HEK293T (cell line): ENCODE measurements at regions not wholly inside any gene's neighbourhood (a gene's known extent, or its start where the extent isn't known, plus 50 kb on each side); places are given as distances from the start of the nearest gene placed in this dataset.

Source experiments
- ARNT ChIP-seq: fragments of 450-650 bp; IDR thresholded peaks from 2 replicates; pipeline ENCODE4 v1.6.1; 2017; ENCODE audit warnings: mild to moderate bottlenecking
- BHLHE40 ChIP-seq: fragments of 450-650 bp; IDR thresholded peaks from 2 replicates; pipeline ENCODE4 v1.6.1; 2016; ENCODE audit warnings: mild to moderate bottlenecking, moderate library complexity, borderline replicate concordance
- HDGF ChIP-seq: fragments of 450-650 bp; IDR thresholded peaks from 2 replicates; pipeline ENCODE4 v1.6.1; 2017; ENCODE audit warnings: antibody characterized with exemption, borderline replicate concordance
- L3MBTL2 ChIP-seq: fragments of 450-650 bp; conservative IDR thresholded peaks from 2 replicates; pipeline ENCODE4 v1.6.1; 2016; ENCODE audit warnings: mild to moderate bottlenecking
- LEF1 ChIP-seq: fragments of 450-650 bp; IDR thresholded peaks from 2 replicates; pipeline ENCODE4 v1.6.1; 2017; ENCODE audit warnings: mild to moderate bottlenecking, borderline replicate concordance
- NFRKB ChIP-seq: fragments of 450-650 bp; IDR thresholded peaks from 2 replicates; pipeline ENCODE4 v1.6.1; 2016; ENCODE audit warnings: mild to moderate bottlenecking, moderate library complexity
- SP1 ChIP-seq: fragments of 450-650 bp; IDR thresholded peaks from 2 replicates; pipeline ENCODE4 v1.6.1; 2017
- SUZ12 ChIP-seq: fragments of 450-650 bp; IDR thresholded peaks from 2 replicates; pipeline ENCODE4 v1.6.1; 2016; ENCODE audit warnings: mild to moderate bottlenecking
- TF ChIP-seq, protein P1 (sequence below): fragments of 450-650 bp; IDR thresholded peaks from 2 replicates; pipeline ENCODE4 v1.6.1; 2016

DNA sequence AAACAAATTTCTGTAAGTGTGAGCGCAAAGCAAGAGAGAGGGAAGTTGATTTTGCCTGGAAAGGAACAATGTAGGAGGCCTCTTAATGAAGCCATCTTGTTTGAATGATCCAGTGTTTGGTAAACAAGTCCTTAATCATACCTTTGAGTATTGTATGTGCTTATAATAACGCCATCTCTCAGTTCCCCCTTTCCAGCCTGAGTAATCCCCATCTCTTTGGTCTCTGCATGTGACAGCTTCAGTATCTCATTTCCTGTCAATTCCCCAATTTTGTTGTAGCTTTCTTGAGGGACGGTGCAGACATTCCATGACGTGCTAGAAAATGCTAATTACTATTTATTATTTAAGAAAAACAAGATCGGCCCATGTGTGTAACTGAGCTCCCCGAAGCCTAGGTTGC is 349.3 kb upstream of the NR2F2 start:
- no peak for TF ChIP-seq SUZ12
- no peak for TF ChIP-seq NFRKB
- TF ChIP-seq ARNT = no peak
- TF ChIP-seq L3MBTL2 = no peak
- no peak for TF ChIP-seq SP1
- no peak for TF ChIP-seq LEF1
- TF ChIP-seq HDGF = no peak
- no peak for TF ChIP-seq BHLHE40
- TF ChIP-seq, protein P1, sequence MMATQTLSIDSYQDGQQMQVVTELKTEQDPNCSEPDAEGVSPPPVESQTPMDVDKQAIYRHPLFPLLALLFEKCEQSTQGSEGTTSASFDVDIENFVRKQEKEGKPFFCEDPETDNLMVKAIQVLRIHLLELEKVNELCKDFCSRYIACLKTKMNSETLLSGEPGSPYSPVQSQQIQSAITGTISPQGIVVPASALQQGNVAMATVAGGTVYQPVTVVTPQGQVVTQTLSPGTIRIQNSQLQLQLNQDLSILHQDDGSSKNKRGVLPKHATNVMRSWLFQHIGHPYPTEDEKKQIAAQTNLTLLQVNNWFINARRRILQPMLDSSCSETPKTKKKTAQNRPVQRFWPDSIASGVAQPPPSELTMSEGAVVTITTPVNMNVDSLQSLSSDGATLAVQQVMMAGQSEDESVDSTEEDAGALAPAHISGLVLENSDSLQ = no peak
